Retina (tissue), 1 donor: ENCODE measurements at regions not wholly inside any gene's neighbourhood (a gene's known extent, or its start where the extent isn't known, plus 50 kb on each side); places are given as distances from the start of the nearest gene placed in this dataset.
A peak's percentile ranks its signal among the peaks of the same experiment; 100 is the strongest.

Experiments
- DNase-seq: peaks from one replicate; pipeline ENCODE4 v3.0.0-alpha.2; 2016

DNA sequence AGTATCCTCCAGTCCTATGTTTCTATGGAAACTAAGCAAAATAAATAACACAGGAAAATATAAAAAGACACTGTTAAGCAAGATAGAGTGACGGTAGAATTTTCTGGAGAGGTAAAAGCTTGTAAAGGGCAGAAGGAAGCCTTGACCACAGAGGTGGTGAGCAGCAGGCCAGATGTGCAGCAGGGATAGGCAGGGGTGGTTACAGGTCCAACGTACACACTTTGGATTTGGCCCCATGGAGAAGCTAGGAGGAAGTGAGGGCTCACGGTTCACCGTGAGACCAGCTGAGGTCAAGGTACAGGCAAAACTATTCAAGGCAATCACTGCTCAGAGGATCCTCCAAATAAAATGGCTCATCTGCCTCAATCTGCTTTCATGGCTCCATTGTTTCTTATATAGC is 242.8 kb downstream of the B3GLCT start:
- DNase-seq = no peak

- no peak for DNase-seq
Observed at GRCh38 chr13:31444266-31444856, 244.6 kb downstream of the B3GLCT start.

- no peak for DNase-seq
Observed at GRCh38 chr13:31452525-31452924, 252.8 kb downstream of the B3GLCT start.

DNA sequence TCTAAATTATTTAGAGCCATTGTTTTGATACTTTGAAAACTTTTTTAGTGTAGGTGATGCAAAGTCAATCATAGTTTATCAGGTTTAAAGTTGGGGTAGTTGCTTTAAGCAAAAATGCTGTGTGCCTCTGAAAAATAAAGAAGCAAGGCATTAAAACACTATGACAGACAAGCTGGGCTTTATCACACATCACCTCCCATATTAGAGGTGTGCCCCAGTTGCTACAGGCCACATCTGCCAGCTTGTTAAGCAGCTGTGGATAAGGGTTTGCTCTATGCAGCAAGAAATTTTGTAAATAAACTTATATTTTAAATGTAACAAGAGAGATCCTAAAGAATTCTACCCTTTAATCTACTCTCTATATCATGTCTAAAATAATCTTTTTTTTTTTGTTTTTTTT is 255.8 kb downstream of the B3GLCT start:
- no peak for DNase-seq

DNA sequence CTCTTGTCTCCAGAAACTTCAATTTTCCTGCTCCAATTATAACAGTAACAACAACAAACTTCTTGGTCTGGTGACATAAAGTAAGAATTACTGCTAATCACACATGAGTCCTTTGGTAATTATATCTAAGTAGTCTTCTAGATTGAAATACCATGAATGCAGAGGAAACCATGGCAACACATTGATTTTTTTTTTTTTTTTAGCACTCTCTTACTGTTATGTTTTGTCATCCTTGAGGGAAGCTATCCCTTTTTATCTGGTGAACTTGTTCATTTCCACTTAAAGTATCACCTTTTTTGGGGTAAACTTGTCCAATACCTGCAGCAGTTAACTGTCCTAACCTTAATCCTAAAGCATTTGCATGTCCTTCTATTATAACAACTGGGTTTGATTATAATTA is 256.3 kb downstream of the B3GLCT start:
- DNase-seq = no peak

DNA sequence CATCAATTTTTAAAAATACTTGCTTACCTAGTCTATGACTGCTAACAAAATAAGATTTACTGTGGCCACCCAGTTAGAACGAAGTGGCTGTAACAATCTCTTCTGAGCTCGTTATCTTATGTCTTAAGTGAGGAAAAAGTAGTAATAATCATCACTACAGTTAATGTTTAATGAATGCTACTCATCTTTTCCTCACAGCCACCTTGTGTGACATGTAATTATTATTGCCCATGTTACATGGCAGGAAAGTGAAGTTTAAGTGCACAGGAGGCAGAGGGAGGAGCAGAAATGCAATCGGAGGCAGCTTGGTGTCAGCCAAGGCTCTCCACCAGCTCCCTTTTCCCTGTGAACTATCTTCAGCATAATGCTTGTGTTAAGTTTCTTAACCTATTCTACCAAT is 260.3 kb downstream of the B3GLCT start:
- DNase-seq = no peak

- no peak for DNase-seq
Observed at GRCh38 chr13:31461923-31462322, 262.1 kb downstream of the B3GLCT start.

DNA sequence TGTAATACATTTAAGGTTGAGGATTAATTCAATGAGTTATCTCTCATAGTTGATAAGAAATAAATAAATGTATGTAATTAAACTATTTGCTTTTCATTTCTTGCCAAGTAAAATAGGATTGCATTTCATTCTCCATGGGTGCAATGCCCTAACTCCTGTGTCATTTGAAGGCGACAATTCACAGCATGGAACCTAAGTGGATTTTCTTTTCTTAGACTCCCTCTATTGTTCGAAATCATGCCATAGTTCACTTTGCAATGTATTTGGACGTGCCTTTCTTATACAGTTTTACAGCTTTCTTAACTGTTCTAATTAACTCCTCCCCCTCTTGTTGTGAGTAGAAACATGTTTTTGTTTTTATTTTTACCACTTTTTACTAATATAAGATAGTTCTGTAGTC is 263.0 kb downstream of the B3GLCT start:
- no peak for DNase-seq

GRCh38 chr13:31468114-31468902 is 268.5 kb downstream of the B3GLCT start:
- DNase-seq = no peak

- no peak for DNase-seq
Observed at GRCh38 chr13:31469377-31469776, 269.6 kb downstream of the B3GLCT start.

DNA sequence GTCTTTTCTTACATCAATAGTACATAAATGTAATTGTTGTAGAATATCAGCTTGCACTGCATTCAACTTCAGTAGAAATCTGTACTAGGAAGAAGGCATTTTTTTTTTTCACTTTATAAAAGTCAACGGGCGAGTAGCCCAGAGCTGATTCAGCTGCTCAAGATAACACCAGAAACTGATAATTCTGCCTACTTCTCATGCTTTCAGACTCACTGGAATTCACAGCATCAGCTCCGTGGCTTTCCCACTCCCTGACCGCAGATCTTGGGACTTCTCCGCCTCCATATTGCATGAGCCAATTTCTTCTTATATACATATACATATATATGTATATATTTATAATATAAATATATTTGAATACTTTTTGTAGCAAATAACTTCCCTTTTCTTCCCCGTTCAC is 263.1 kb upstream of the RXFP2 start:
- no peak for DNase-seq

DNA sequence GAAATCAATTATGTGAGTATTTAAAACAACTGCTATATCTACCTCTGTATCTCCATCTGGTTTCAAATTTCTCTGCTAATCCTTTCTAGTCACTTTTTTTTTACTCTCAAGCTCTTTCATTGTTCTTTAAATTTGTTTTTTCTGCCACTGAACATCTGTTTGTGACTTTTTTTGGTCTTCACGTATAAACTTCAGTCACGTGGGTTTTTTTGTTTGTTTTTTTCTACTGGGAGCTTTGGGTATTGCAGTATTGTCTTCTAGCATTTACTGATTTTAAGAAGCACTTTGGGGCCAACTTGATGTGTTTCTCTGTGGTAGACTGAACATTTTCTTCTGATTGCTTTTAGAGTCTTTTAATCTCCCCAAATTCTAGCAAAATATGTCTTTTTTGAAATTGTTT is 262.6 kb upstream of the RXFP2 start:
- no peak for DNase-seq

- no peak for DNase-seq
Observed at GRCh38 chr13:31477961-31478360, 261.4 kb upstream of the RXFP2 start.

- peak; percentile 2 for DNase-seq
Observed at GRCh38 chr13:31485183-31485582, 254.1 kb upstream of the RXFP2 start.

DNA sequence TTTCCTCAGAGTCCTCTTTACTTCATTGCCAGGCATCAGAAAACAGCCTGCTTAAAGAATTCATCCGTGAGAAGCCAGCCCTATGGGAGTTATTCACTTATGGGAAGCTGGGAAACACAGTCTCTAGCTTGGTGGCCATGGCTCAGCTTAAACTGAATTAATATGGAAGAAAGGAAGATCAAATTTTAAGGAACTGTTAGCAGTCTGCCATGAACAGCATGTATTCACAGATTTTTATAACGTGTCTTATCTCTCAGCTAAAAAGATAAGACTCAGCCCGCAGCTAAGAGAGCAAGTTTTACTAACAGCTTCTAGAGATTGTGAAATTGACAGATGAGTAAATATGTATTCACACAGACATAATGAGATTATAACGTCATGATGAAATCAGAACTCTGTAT is 253.7 kb upstream of the RXFP2 start:
- DNase-seq = peak; percentile 48

DNA sequence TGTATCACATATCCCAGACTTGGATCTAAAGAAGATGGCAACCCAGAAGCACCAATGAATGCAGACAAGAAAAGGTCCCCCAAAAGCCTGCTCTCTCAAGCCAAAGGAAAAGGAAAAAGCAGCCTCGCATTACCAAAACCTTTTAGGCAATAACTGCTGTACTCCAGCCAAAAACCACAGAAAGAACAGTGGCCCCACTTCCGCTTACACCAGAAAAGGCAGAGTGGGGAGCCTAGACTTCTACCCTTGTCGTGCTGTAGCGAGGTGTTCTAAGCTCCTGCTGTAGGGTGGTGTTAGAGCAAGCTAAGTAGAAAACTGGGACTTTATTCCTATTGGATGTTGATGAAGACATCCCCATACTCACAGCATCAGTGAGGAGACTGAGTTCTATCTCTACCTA is 244.0 kb upstream of the RXFP2 start:
- no peak for DNase-seq

DNA sequence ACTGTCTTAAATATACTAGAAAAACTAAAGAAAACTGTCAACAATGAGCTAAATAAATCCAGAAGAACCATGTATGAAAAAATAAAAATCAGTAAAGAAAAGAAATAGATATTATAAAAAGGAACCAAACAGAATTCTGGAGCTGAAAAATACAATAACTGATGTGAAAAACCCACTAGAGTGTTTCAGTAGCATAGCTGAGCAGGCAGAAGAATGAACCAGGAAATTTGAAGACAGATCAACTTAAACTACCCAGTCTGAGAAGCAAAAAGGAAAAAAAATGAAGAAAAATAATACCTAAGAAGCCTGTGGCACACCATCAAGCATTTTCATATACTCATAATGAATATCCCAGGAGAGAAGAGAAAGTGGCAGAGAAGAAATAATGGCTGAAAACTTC is 240.1 kb upstream of the RXFP2 start:
- DNase-seq = no peak

DNA sequence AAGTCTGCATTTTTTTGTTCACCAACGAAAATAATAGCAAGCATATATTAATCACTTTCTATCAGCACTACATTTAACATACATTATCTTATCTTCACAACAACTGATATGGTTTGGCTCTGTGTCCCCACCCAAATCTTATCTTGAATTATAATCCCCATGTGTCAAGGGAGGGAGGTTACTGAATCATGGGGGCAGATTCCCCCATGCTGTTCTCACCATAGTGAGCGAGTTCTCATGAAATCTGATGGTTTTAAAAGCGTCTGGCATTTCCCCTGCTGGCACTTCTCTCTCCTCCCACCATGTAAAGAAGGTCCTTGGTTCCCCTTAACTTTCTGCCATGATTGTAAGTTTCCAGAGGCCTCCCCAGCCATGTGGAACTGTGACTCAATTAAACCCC is 235.7 kb upstream of the RXFP2 start:
- DNase-seq = no peak

DNA sequence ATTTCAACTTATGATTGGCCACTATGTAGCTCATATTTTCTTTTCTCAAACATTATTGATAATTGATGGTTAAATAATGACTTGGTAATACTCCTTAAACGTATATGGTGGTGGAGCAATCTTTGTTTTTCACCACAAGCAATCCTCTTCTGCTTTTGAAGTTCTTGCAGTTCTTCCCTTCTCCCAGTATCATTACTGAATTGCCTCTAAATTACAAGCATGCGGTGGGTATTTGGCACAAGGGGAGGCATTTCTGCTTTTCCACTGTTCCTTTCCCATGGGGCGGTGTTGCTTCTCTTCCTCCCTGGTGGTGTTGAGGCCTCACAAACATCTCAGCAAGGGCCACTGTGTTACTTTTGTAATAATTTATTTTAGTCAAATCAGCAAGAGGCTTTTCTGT is 234.4 kb upstream of the RXFP2 start:
- DNase-seq = no peak

GRCh38 chr13:31512331-31512730 is 227.0 kb upstream of the RXFP2 start:
- no peak for DNase-seq

- DNase-seq = no peak
Observed at GRCh38 chr13:31514932-31515331, 224.4 kb upstream of the RXFP2 start.

GRCh38 chr13:31515427-31515826 is 223.9 kb upstream of the RXFP2 start:
- no peak for DNase-seq

DNA sequence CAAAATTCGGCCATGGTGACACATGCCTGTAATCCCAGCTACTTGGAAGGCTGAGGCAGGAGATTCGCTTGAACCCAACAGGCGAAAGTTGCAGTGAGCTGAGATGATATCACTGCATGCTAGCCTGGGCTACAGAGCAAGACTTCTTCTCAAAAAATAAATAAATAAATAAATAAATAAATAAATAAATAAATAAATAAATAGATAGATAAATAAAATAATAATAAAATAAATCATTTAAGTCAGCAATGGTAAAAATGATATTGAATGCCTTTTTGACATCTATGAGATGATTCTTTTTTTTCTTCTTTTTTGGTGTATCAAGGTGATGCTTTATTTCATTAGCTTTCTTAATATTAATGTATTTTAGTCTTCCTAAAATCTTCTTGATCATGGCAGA is 221.7 kb upstream of the RXFP2 start:
- DNase-seq = no peak

- DNase-seq = no peak
Observed at GRCh38 chr13:31518645-31519044, 220.7 kb upstream of the RXFP2 start.

- no peak for DNase-seq
Observed at GRCh38 chr13:31521435-31521834, 217.9 kb upstream of the RXFP2 start.
